ENCODE measurements at regions not wholly inside any gene's neighbourhood (a gene's known extent, or its start where the extent isn't known, plus 50 kb on each side); places are given as distances from the start of the nearest gene placed in this dataset.

DNA sequence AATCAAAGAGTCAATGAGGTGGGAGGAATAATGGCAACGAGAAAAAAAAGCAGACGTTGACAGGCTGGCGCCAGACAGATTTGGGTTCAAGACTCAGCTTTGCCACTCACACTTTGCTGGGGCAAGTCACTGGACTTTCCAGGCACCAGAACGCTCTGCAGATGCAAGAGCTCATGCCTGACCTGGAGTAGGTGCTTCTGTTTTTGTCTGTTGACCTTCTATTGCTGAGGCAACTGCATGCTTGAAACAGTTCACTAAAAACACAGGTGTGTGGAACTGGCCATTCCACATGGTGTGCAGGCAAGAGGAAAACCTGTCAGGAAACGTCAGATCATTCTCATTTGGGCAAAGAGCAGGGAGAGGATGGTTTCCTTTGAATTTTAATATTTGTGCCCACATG lies 161.2 kb upstream of the SMIM23 start:
- TF ChIP-seq CEBPB (IDR thresholded peaks at IDR 0.05; ENCODE audit: low read depth, low read length) (no peak), RAD21 (IDR thresholded peaks at IDR 0.05; ENCODE audit: low read length) (no peak), RCOR1 (IDR thresholded peaks at IDR 0.05; ENCODE audit: insufficient replicate concordance, low read length) (no peak), BHLHE40 (IDR thresholded peaks at IDR 0.05; ENCODE audit: low read depth, low read length) (no peak), SMC3 (IDR thresholded peaks at IDR 0.05; ENCODE audit: low read depth, low read length) (no peak), CHD1 (IDR thresholded peaks at IDR 0.05; ENCODE audit: low read depth, low read length) (no peak), MAFK (IDR thresholded peaks at IDR 0.05; ENCODE audit: low read depth, low read length) (no peak), MAZ (IDR thresholded peaks at IDR 0.05; ENCODE audit: borderline replicate concordance, low read depth, low read length) (no peak), MXI1 (IDR thresholded peaks at IDR 0.05; ENCODE audit: borderline replicate concordance, low read depth, low read length) (no peak), POLR2A (IDR thresholded peaks at IDR 0.05; ENCODE audit: low read depth, low read length) (no peak), RFX5 (IDR thresholded peaks at IDR 0.05; ENCODE audit: low read depth, low read length) (no peak), FOS (IDR thresholded peaks at IDR 0.05; ENCODE audit: low read depth, low read length) (no peak), CTCF (conservative IDR thresholded peaks at IDR 0.05; ENCODE audit: low read depth, low read length) (no peak), ELK1 (IDR thresholded peaks at IDR 0.05; ENCODE audit: borderline replicate concordance, low read depth, low read length) (no peak), NFE2L2 (IDR thresholded peaks at IDR 0.05; ENCODE audit: low read depth, low read length) (no peak)
- TF ChIP-seq, protein P1, sequence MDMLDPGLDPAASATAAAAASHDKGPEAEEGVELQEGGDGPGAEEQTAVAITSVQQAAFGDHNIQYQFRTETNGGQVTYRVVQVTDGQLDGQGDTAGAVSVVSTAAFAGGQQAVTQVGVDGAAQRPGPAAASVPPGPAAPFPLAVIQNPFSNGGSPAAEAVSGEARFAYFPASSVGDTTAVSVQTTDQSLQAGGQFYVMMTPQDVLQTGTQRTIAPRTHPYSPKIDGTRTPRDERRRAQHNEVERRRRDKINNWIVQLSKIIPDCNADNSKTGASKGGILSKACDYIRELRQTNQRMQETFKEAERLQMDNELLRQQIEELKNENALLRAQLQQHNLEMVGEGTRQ (IDR thresholded peaks at IDR 0.05; ENCODE audit: low read depth, low read length), result no peak

More for the DNA sequence above, 161.2 kb upstream of the SMIM23 start:
- Histone ChIP-seq H3K4me1 (ENCODE audit: control insufficient read depth, insufficient read depth, low read length) (no peaks in the 10 kb centered on the region), H3K14ac (replicated peaks; ENCODE audit: low read depth, low read length) (no peak overlapping the region), H3K4ac (ENCODE audit: low read depth, low read length) (no peak overlapping the region), H3K18ac (ENCODE audit: low read depth, low read length) (no peak overlapping the region), H4K8ac (ENCODE audit: low read depth in 2 of 2, low read length in 2 of 2) (no peak overlapping the region), H2AK9ac (replicated peaks; ENCODE audit: low read depth, low read length, poor library complexity) (no peak overlapping the region), H2BK120ac (ENCODE audit: low read depth, low read length) (no peak overlapping the region), H3K56ac (ENCODE audit: extremely low read depth, insufficient read depth, low read length) (no peak overlapping the region), H3K4me3 (ENCODE audit: insufficient read depth, low read depth, low read length) (no peak overlapping the region), H2BK15ac (ENCODE audit: low read depth, low read length) (no peak overlapping the region), H2BK20ac (ENCODE audit: low read depth, low read length) (no peak overlapping the region), H3K79me1 (ENCODE audit: low read depth in 1 of 2, low read length in 2 of 2) (no peaks in the 10 kb centered on the region), H3K9me3 (ENCODE audit: control insufficient read depth, insufficient read depth, low read length) (no peaks in the 10 kb centered on the region), H3K36me3 (ENCODE audit: control insufficient read depth, insufficient read depth, low read length) (no peaks in the 10 kb centered on the region), H2AFZ (replicated peaks; ENCODE audit: low read length, poor library complexity) (no peak overlapping the region), H4K5ac (ENCODE audit: low read depth, low read length) (no peak overlapping the region), H3K9me1 (ENCODE audit: insufficient read depth, low read length) (no peaks in the 10 kb centered on the region), H3K4me2 (ENCODE audit: low read depth, low read length) (no peak overlapping the region), H4K20me1 (ENCODE audit: insufficient read depth, low read length) (no peaks in the 10 kb centered on the region), H3K9ac (ENCODE audit: low read depth, low read length) (no peak overlapping the region), H4K91ac (ENCODE audit: insufficient read depth, low read depth, low read length) (no peak overlapping the region), H2BK5ac (ENCODE audit: low read depth, low read length, poor library complexity, severe bottlenecking) (no peak overlapping the region), H3K27ac (ENCODE audit: insufficient read depth, low read length) (no peak overlapping the region), H3K23ac (ENCODE audit: low read depth, low read length) (no peak overlapping the region), H3K27me3 (ENCODE audit: control insufficient read depth, insufficient read depth, low read length) (peaks cover 53% of the 10 kb centered on the region), H2AK5ac (ENCODE audit: low read depth, low read length) (no peak overlapping the region)
- no TSS peak for BruUV-seq (replicated peaks)
- DNase-seq (no peak), ATAC-seq (ENCODE audit: low read depth) (no peak)
- ChIA-PET CTCF (no interaction called here), POLR2A (ENCODE audit: unreplicated experiment) (no interaction called here)
- intact Hi-C loops (cut with micrococcal nuclease), result loop anchor here (5.0 kb wide), 1 partner anchor 658 kb away; the partner anchor contains the start of gene UBTD2
- no CpG with 5 or more reads among the region's 5 CpGs for WGBS, 2 experiments (ENCODE audit: extremely low coverage in 2 of 2, insufficient read length in 1 of 2)
- dilution Hi-C loops (cut with HindIII; ENCODE audit: low sequenced_read_pairs, unreplicated experiment), result no loop called here
- in situ Hi-C loops (cut with MboI; ENCODE audit: low sequenced_read_pairs), result loop anchor here (25.0 kb wide), 1 partner anchor 413 kb away; no protein-coding TSS in a partner anchor
